Activated CD4-positive, alpha-beta T cell treated with anti-CD3 and anti-CD28 coated beads, Interleukin-2, amount 10 ng/mL, durations not matched to agents 7 days and 5 days (primary cell): ENCODE measurements at regions not wholly inside any gene's neighbourhood (a gene's known extent, or its start where the extent isn't known, plus 50 kb on each side); places are given as distances from the start of the nearest gene placed in this dataset.

Source experiments
- CTCF ChIA-PET: fragments of 350-600 bp; sonication (Branson Sonifier 250); formaldehyde crosslinking; loops from one replicate; lab custom pipeline; 2021; ENCODE audit warnings: antibody characterized with exemption; lab: Charles Lee
- POLR2A ChIA-PET: fragments of 350-600 bp; sonication (Branson Sonifier 250); formaldehyde crosslinking; loops from one replicate; lab custom pipeline; 2021; ENCODE audit warnings: antibody characterized with exemption; lab: Charles Lee
- DNase-seq: peaks from one replicate; pipeline ENCODE4 v3.0.0-alpha.2; 2020
- H3K27ac Mint-ChIP-seq: one replicate; pipeline ENCODE4 v1.8.0; 2021; ENCODE audit warnings: mild to moderate bottlenecking, moderate library complexity, mixed read lengths
- H3K27me3 Mint-ChIP-seq: one replicate; pipeline ENCODE4 v1.8.0; 2021; ENCODE audit warnings: mixed read lengths
- H3K36me3 Mint-ChIP-seq: one replicate; pipeline ENCODE4 v1.8.0; 2021; ENCODE audit warnings: low read depth, mixed read lengths
- H3K4me1 Mint-ChIP-seq: one replicate; pipeline ENCODE4 v1.8.0; 2021; ENCODE audit warnings: mixed read lengths
- H3K4me3 Mint-ChIP-seq: one replicate; pipeline ENCODE4 v1.8.0; 2021; ENCODE audit warnings: mild to moderate bottlenecking, moderate library complexity, mixed read lengths
- H3K9me3 Mint-ChIP-seq: one replicate; pipeline ENCODE4 v1.8.0; 2021; ENCODE audit warnings: mixed read lengths

DNA sequence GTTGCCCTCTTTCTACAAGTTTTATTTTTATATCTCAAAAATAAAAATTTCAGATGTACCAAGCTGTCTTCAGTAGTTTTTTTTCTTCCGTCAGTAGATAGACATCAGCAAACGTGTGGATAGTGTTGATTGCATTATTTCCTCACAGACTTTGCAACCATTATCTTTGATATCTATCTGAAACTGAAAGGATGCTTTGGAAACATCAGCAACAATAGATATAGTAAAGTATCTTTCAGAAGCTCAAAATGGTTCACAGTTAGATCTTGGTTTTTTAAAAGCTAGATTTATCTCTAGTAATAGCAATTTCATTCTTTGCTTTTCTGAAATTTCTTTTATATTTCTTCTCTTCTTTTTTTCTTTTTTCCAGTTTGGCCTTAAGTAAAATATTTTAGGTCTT lies 246.9 kb upstream of the PCDH7 start:
- DNase-seq = no peak
- Mint-ChIP-seq H3K27ac (no peak overlapping the region), H3K27me3 (no peaks in the 10 kb centered on the region), H3K36me3 (no peaks in the 10 kb centered on the region), H3K9me3 (no peaks in the 10 kb centered on the region), H3K4me3 (no peak overlapping the region), H3K4me1 (no peaks in the 10 kb centered on the region)
- POLR2A ChIA-PET = interaction anchor here (0.5 kb wide), 1 partner anchor 12 kb away, joined by 4 read pairs; no protein-coding TSS in a partner anchor
- CTCF ChIA-PET = no interaction called here

DNA sequence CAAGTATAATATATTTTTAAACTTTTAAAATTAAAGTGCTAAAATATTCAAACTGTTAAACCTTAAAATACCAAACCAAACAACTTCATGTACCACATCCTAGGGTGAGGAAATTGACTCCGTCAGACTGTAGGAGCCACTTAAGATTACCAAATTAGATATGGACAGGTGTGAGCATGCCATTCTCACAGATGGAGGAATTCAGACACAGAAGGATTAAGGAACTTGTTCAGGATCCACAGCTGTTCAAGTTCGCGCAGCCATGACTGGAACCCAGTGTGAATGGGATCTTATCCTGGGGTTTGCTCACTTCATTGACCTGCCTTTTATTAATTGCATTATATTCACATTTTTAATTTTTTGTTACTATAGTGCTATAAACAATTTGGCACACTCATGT lies 224.9 kb upstream of the PCDH7 start:
- Mint-ChIP-seq H3K4me3 (no peak overlapping the region), H3K27ac (no peak overlapping the region), H3K36me3 (no peaks in the 10 kb centered on the region), H3K27me3 (no peaks in the 10 kb centered on the region), H3K9me3 (peaks cover 7% of the 10 kb centered on the region), H3K4me1 (no peaks in the 10 kb centered on the region)
- ChIA-PET CTCF (no interaction called here), POLR2A (no interaction called here)
- no peak for DNase-seq

DNA sequence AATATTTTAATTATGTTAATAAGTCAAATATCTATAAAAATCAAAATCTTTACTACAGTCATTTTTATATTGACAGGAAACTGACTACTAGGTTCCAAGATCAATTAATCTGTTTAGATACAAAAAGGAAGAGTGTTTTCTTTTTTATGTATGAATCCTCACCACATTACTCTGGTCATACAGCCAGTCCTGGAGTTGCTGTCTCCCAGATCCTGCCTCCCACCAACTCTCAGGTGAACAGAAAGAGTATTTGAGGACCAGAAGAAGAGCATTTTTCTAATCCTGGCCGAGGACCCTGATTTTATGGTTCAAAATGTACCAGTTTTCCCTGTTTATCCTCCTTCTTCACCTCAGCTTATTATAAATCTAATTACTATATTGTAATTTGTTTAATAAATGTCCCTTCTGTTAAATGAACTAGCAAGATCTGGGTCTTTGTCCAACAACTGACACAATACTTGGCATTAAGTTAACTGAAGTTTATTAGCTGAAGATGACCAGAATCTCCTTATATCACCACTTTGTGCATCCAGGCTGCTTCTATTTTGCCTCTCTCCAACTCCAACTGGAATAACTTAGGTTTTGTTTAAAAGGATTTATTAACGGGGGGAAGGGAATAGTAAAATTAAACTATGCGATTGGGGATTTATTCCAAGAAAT lies 224.4 kb upstream of the PCDH7 start:
- Mint-ChIP-seq H3K4me1 (no peaks in the 10 kb centered on the region), H3K27me3 (no peaks in the 10 kb centered on the region), H3K4me3 (no peak overlapping the region), H3K36me3 (no peaks in the 10 kb centered on the region), H3K9me3 (peaks cover 7% of the 10 kb centered on the region), H3K27ac (no peak overlapping the region)
- DNase-seq = no peak
- CTCF ChIA-PET = no interaction called here
- POLR2A ChIA-PET = no interaction called here

DNA sequence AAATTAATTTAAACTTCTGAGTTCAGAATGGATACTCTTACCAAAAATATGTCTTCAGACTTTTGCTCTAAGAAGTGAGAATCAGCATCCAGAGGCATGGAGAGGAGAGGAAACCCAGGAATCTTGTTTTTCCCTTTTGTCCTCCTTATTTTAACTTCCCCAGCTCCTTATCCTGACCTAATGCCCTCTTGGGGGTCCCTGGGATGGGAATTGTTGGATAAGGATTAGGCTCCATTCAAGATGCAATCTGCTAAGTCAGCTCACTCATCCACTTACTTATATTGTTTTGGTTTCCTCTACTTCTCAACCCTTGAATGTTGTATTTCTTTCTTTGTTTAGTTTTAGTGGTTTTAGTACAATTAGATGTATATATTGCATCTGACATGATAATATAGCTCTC lies 208.4 kb upstream of the PCDH7 start:
- H3K4me1 Mint-ChIP-seq = no peaks in the 10 kb centered on the region
- CTCF ChIA-PET = no interaction called here
- DNase-seq = no peak
- no peak overlapping the region for H3K4me3 Mint-ChIP-seq
- peaks cover 4% of the 10 kb centered on the region for H3K9me3 Mint-ChIP-seq
- H3K27me3 Mint-ChIP-seq = no peaks in the 10 kb centered on the region
- H3K36me3 Mint-ChIP-seq = no peaks in the 10 kb centered on the region
- no peak overlapping the region for H3K27ac Mint-ChIP-seq
- POLR2A ChIA-PET = no interaction called here

DNA sequence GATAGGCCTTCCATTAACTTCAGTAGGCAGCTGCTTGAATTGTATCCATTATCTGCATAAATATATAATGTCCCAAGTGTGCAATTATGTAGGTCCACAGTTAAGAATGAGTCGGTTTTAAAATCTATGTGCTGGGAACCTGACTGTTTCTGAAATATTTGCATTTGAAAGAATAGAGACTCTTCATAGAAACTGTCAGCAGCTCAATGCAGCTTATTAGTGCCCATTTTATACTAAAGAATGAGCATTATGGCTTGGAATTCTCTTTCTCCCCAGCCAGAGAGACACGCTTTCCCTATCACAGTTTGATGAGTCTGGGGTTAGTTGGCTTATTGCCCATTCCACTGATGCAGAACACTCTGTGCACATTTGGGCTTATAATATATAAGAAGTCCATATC lies 202.0 kb upstream of the PCDH7 start:
- H3K27me3 Mint-ChIP-seq = no peaks in the 10 kb centered on the region
- H3K4me3 Mint-ChIP-seq = no peak overlapping the region
- H3K4me1 Mint-ChIP-seq = no peaks in the 10 kb centered on the region
- H3K36me3 Mint-ChIP-seq = no peaks in the 10 kb centered on the region
- H3K9me3 Mint-ChIP-seq = peaks cover 4% of the 10 kb centered on the region
- DNase-seq = no peak
- H3K27ac Mint-ChIP-seq = no peak overlapping the region
- ChIA-PET POLR2A (no interaction called here), CTCF (no interaction called here)

DNA sequence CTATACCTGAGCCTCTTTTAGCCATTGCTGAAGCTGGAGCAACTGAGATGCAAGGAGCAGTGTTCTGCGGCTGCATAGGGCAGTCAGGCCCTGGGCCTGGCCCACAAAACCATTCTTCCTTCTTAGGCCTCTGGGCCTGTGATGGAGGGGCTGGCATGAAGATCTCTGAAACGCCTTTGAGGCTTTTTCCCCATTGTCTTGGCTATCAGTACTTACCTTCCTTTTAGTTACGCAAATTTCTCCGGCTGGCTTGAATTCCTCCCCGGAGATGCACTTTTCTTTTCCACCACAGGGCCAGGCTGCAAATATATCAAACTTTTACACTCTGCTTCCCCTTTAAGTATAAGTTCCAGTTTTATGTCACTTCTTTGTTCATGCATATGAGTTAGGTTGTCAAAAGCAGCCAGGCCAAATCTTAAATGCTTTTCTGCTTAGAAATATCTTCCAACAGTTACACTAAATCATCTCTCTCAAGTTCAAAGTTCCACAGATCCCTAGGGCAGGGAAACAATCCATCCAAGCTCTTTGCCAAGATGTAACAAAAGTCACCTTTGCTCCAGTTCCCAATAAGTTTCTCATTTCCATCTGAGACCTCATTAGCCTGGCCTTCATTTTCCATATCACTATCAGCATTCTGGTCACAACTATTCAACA lies 194.4 kb upstream of the PCDH7 start:
- Mint-ChIP-seq H3K4me1 (no peaks in the 10 kb centered on the region), H3K9me3 (peaks cover 2% of the 10 kb centered on the region), H3K36me3 (no peaks in the 10 kb centered on the region), H3K27me3 (no peaks in the 10 kb centered on the region), H3K27ac (no peak overlapping the region), H3K4me3 (no peak overlapping the region)
- DNase-seq = no peak
- POLR2A ChIA-PET = no interaction called here
- CTCF ChIA-PET = no interaction called here

DNA sequence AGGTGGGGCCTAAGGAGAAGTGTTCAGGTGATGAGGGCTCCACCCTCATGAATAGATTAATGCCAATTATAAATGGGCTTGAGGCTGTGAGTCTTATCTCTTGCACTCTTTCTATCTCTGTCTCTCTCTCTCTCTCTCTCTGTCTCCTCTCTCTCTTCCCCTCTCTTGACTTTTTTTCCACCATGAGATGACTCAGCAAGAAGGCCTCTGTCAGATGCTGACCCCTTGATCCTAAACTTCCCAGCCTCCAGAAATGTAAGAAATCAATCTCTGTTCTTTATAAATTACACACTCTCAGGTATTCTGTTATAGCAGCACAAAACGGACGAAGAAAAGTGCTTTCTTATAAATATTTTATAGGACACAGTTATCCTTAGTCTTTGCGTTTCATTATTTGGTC lies 184.9 kb upstream of the PCDH7 start:
- ChIA-PET POLR2A (no interaction called here), CTCF (no interaction called here)
- no peaks in the 10 kb centered on the region for H3K4me1 Mint-ChIP-seq
- H3K36me3 Mint-ChIP-seq = no peaks in the 10 kb centered on the region
- no peak overlapping the region for H3K27ac Mint-ChIP-seq
- no peaks in the 10 kb centered on the region for H3K27me3 Mint-ChIP-seq
- DNase-seq = no peak
- H3K9me3 Mint-ChIP-seq = no peaks in the 10 kb centered on the region
- no peak overlapping the region for H3K4me3 Mint-ChIP-seq

DNA sequence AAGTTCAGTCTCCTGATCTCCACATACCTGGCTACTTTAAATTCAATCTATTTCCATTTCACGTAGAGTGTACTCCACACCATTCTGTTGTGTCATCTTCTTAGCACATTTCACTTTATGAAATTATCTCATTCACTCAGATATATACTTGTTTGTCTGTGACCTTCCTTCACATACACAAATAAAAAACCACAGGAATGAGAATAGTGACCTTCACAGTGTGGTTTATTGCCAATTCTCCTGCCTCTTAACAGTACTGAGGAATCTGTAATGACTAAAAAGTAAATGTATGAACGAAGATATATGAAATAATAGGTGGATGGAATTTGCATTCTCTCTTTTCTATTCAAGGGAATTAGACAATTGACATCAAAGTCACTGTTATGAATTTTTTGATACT lies 183.9 kb upstream of the PCDH7 start:
- Mint-ChIP-seq H3K27ac (no peak overlapping the region), H3K27me3 (no peaks in the 10 kb centered on the region), H3K36me3 (no peaks in the 10 kb centered on the region), H3K4me1 (no peaks in the 10 kb centered on the region), H3K4me3 (no peak overlapping the region), H3K9me3 (peaks cover 2% of the 10 kb centered on the region)
- CTCF ChIA-PET = no interaction called here
- POLR2A ChIA-PET = no interaction called here
- no peak for DNase-seq

DNA sequence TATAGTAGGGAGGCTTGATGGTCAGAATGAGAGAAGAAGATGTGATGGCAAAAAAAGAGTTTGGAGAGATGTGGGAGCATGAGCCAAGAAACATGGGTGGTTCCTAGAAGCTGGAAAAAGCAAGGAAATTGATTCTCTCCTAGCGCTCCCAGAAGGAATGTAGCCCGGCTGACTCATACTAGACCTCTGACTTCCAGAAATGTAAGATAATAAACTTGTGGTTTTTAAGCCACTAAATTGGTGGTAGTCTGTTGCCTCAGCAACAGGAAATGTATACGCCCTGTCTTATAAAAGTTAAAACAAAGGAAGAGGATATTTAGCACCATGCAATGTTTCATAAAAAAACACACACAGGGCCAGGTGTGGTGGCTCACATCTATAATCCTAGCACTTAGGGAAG lies 182.7 kb upstream of the PCDH7 start:
- Mint-ChIP-seq H3K4me1 (no peaks in the 10 kb centered on the region), H3K27ac (no peak overlapping the region), H3K4me3 (no peak overlapping the region), H3K27me3 (no peaks in the 10 kb centered on the region), H3K9me3 (peaks cover 2% of the 10 kb centered on the region), H3K36me3 (no peaks in the 10 kb centered on the region)
- ChIA-PET CTCF (no interaction called here), POLR2A (no interaction called here)
- no peak for DNase-seq

DNA sequence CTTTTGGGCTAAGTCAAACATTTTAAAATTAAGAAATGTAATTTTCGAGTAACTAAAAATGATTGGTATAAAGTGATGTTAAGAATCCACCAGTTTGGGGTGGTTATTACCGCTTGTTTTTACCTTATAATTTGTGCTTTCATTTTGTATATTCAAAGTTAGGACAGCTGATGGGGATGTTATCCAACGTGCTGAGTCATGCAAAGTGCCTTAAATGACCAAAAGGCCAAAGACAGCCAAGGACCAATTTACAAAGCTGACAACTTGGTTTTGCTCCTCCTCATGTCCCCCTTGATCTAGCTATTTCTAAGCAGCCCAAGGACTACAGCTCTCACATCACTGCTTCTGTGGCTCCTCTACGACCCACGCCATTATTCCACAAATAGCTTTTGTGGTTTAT lies 181.4 kb upstream of the PCDH7 start:
- POLR2A ChIA-PET = no interaction called here
- Mint-ChIP-seq H3K9me3 (peaks cover 2% of the 10 kb centered on the region), H3K36me3 (no peaks in the 10 kb centered on the region), H3K4me3 (no peak overlapping the region), H3K27me3 (no peaks in the 10 kb centered on the region), H3K4me1 (no peaks in the 10 kb centered on the region), H3K27ac (no peak overlapping the region)
- no peak for DNase-seq
- CTCF ChIA-PET = no interaction called here

DNA sequence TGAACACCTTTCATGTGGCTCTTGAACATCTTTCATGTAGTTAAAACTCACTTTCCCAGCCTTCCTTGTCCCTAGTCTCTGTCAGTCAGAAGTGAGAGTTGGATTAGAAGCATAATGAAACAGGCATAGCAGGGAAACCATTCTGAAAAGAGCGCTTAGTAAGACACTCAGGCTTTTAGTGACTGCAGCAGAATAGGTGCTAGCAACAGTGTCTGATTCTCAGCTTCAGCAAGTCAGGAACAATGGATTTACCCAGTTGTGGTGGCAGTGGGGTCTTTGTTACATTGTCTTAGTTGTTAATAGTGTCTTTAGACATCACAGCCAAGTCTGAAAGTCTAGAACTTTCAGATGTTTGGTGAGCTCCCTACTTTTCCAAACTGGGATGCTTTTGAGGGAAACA lies 177.1 kb upstream of the PCDH7 start:
- peaks cover 8% of the 10 kb centered on the region for H3K9me3 Mint-ChIP-seq
- no peaks in the 10 kb centered on the region for H3K36me3 Mint-ChIP-seq
- no peaks in the 10 kb centered on the region for H3K27me3 Mint-ChIP-seq
- ChIA-PET CTCF (no interaction called here), POLR2A (no interaction called here)
- H3K27ac Mint-ChIP-seq = no peak overlapping the region
- no peak overlapping the region for H3K4me3 Mint-ChIP-seq
- no peak for DNase-seq
- H3K4me1 Mint-ChIP-seq = no peaks in the 10 kb centered on the region

DNA sequence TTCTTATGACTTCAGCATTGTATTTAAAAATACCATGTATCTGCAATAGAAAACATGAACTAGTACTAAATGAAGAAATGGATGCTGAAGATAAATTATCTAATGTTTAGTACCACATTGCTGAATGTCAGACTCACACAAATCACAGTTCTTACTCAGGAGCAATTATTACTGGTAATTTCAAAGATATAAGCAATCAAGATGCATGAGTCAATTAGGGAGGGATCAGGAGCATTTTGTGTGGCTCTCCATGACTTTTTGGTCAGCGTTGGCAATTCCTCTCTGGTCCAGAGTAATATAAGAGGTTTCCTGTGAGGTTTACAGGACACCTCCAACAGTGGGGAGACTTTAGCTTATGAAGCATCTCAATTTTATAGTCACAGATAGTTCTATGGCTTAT lies 167.0 kb upstream of the PCDH7 start:
- no peak for DNase-seq
- ChIA-PET POLR2A (no interaction called here), CTCF (no interaction called here)
- Mint-ChIP-seq H3K27me3 (no peaks in the 10 kb centered on the region), H3K4me3 (no peak overlapping the region), H3K9me3 (peaks cover 6% of the 10 kb centered on the region), H3K27ac (no peak overlapping the region), H3K36me3 (no peaks in the 10 kb centered on the region), H3K4me1 (no peaks in the 10 kb centered on the region)

DNA sequence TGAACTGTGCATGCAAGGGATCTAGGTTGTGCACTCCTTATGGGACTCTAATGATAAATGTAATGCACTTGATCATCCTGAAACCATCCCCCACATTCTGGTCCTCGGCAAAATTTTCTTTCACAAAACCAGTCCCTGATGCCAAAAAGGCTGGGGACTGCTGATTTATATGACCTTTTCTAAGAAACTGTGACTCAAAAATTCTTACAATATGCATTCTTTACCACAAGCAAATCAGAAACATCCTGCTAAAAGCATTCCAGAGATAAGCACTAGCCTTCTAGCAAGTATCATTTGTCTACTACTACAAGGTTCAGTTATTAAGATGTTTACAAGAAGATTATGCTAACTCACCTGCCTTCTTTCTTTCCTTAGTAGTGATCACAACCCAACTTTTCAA lies 166.5 kb upstream of the PCDH7 start:
- H3K36me3 Mint-ChIP-seq = no peaks in the 10 kb centered on the region
- H3K9me3 Mint-ChIP-seq = peaks cover 6% of the 10 kb centered on the region
- ChIA-PET POLR2A (no interaction called here), CTCF (no interaction called here)
- H3K27ac Mint-ChIP-seq = no peak overlapping the region
- no peak overlapping the region for H3K4me3 Mint-ChIP-seq
- no peaks in the 10 kb centered on the region for H3K27me3 Mint-ChIP-seq
- no peak for DNase-seq
- no peaks in the 10 kb centered on the region for H3K4me1 Mint-ChIP-seq

DNA sequence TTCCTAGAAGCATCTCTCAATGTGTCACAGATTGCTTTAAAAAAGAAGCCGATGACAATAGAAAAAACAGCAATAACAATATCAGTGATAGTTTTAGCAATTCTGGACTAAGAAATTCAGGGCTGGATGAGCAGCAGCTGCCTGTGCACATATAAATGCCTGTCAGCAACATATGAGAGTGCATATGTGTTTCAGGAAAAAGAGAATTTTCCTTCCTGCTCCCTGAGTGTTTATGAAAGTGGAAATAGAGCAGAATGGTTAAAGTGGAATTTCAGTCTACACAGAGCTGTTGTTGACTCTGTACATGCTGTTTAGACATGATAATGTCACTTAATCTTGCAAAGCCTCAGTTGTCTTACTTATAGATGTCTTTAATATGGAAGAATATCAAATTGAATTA lies 164.4 kb upstream of the PCDH7 start:
- Mint-ChIP-seq H3K27me3 (no peaks in the 10 kb centered on the region), H3K4me1 (no peaks in the 10 kb centered on the region), H3K36me3 (no peaks in the 10 kb centered on the region), H3K9me3 (peaks cover 2% of the 10 kb centered on the region), H3K27ac (no peak overlapping the region), H3K4me3 (no peak overlapping the region)
- ChIA-PET CTCF (no interaction called here), POLR2A (no interaction called here)
- no peak for DNase-seq
